Ovary (tissue), 7 donors: ENCODE measurements at regions not wholly inside any gene's neighbourhood (a gene's known extent, or its start where the extent isn't known, plus 50 kb on each side); places are given as distances from the start of the nearest gene placed in this dataset.

ENCODE experiments used
- DNase-seq, 5 donors: peaks; one replicate each; pipeline ENCODE4 v3.0.0-alpha.2; 2019 to 2020
- H3K27ac ChIP-seq, 2 donors: fragments of 200-600 bp; one replicate each; pipeline versions ENCODE4 v1.5.1 to v1.8.0; 2019 to 2022
- H3K27me3 ChIP-seq: fragments of 200-600 bp; one replicate; pipeline ENCODE4 v1.8.0; 2022
- H3K36me3 ChIP-seq: fragments of 200-600 bp; sonication (generic); one replicate; pipeline ENCODE4 v1.5.1; 2019
- H3K4me1 ChIP-seq: one replicate; pipeline ENCODE4 v1.8.1; 2013; ENCODE audit warnings: mild to moderate bottlenecking, moderate library complexity; ENCODE audit not compliant: insufficient read depth
- H3K4me3 ChIP-seq: fragments of 200-600 bp; sonication (generic); one replicate; pipeline ENCODE4 v1.5.1; 2017
- H3K9me3 ChIP-seq, 2 donors: fragments of 200-600 bp in 1 of 2; sonication (generic) in 1 of 2; one replicate each; pipeline versions ENCODE4 v1.5.1 to v1.8.1; 2013 to 2019; ENCODE audit warnings: mild to moderate bottlenecking in 1 of 2, moderate library complexity in 1 of 2
- EP300 ChIP-seq: sonication (generic); formaldehyde crosslinking; IDR thresholded peaks from one replicate; pipeline ENCODE4 v1.6.1; 2017; ENCODE audit warnings: antibody characterized with exemption
- POLR2A ChIP-seq: fragments of 450-650 bp; IDR thresholded peaks from one replicate; pipeline ENCODE4 v1.6.1; 2017; ENCODE audit warnings: antibody characterized with exemption, mild to moderate bottlenecking, moderate library complexity
- WGBS, 3 donors: extraction: QIAGEN DNeasy Blood & Tissue Kit in 1 of 3; methylation state at CpG; one replicate each; pipeline versions ENCODE4 v1.1.5 to v1.1.7; 2013 to 2017; 5-methylcytosine and 5-hydroxymethylcytosine counted together
- intact Hi-C, 4 donors: fragments of 100-400 bp; cut with DNase I; formaldehyde crosslinking; loops; one replicate each; pipeline versions ENCODE4 v1.11.0 to v1.15.1; 2022 to 2023
- TF ChIP-seq, protein P1 (sequence below), 3 donors: fragments of 450-650 bp in 2 of 3; fragments of 200-600 bp in 1 of 3; IDR thresholded peaks; one replicate each; pipeline versions ENCODE4 v1.5.1 to v1.8.0; 2016 to 2022; ENCODE audit warnings: antibody characterized with exemption in 3 of 3, mild to moderate bottlenecking in 1 of 3
- donor health status: DM: no; HTN: no; CAD: no; lungs with moderate emphysema.
- donor health status: DM: no; HTN: no; CAD: no.
- donor health status: Bipolar disorder and iron deficiency.
- donor health status: DM: no; HTN: no; CAD: no.
- donor health status: DM: yes; HTN: yes; CAD: no.

DNA sequence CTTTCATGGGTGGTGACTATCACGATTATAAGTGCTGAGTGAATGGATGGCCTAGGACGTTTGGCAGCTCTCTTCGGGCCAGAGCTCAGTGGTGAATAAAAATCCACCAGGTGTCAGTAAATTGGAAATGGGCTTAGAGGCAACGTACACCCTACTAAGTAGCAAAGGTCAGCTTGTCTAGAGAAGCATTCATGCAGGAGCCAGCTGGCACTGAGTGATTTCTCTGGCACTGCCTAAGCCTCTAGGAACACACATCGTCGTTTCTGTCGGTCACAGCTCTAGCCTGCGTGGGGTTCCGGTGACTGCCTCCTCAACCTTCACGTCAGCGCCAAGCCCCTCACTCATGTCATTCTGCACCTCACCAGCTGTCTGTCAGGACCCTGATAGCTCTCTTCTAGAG lies 192.4 kb upstream of the NTM start:
- no peak for DNase-seq
- WGBS, 3 donors = 70 to 77% (median 75%) methylated on average over 11 of the region's 11 CpGs
- no peaks in the 10 kb centered on the region for H3K9me3 ChIP-seq
- H3K4me1 ChIP-seq = no peaks in the 10 kb centered on the region
- intact Hi-C loops = no loop called here
- TF ChIP-seq, protein P1, sequence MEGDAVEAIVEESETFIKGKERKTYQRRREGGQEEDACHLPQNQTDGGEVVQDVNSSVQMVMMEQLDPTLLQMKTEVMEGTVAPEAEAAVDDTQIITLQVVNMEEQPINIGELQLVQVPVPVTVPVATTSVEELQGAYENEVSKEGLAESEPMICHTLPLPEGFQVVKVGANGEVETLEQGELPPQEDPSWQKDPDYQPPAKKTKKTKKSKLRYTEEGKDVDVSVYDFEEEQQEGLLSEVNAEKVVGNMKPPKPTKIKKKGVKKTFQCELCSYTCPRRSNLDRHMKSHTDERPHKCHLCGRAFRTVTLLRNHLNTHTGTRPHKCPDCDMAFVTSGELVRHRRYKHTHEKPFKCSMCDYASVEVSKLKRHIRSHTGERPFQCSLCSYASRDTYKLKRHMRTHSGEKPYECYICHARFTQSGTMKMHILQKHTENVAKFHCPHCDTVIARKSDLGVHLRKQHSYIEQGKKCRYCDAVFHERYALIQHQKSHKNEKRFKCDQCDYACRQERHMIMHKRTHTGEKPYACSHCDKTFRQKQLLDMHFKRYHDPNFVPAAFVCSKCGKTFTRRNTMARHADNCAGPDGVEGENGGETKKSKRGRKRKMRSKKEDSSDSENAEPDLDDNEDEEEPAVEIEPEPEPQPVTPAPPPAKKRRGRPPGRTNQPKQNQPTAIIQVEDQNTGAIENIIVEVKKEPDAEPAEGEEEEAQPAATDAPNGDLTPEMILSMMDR (IDR thresholded peaks at IDR 0.05) = no peak
- TF ChIP-seq EP300 (no peak), POLR2A (no peak)
- H3K27ac ChIP-seq = no peak overlapping the region
- no peak overlapping the region for H3K4me3 ChIP-seq
- no peaks in the 10 kb centered on the region for H3K36me3 ChIP-seq
- H3K27me3 ChIP-seq = no peaks in the 10 kb centered on the region

DNA sequence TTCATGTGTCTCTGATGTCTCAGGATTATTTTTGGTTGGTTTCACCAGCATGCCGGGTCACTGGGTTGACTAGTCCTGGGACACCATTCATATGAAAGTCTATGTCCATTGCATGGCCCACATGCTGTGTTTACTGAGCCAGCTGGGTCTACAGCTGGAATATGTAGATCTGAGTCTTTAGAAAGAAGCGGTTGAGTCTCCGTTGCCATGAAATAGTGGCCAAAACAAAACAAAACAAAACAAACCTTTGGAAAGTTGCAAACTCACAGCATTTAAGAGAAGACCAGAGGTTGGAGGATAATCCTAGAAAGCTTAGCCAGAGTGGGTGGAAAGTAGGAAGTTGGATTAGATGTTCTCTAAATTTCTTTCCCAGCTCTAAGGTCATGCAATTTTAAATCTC lies 191.8 kb upstream of the NTM start:
- Histone ChIP-seq H3K9me3 (no peaks in the 10 kb centered on the region), H3K27me3 (no peaks in the 10 kb centered on the region), H3K4me3 (no peak overlapping the region), H3K36me3 (no peaks in the 10 kb centered on the region), H3K4me1 (no peaks in the 10 kb centered on the region), H3K27ac (no peak overlapping the region)
- TF ChIP-seq EP300 (no peak), POLR2A (no peak)
- TF ChIP-seq, protein P1 (IDR thresholded peaks at IDR 0.05) = no peak
- intact Hi-C loops = no loop called here
- 19 to 37% (median 23%) methylated on average over 3 of the region's 3 CpGs for WGBS, 3 donors
- DNase-seq = no peak

DNA sequence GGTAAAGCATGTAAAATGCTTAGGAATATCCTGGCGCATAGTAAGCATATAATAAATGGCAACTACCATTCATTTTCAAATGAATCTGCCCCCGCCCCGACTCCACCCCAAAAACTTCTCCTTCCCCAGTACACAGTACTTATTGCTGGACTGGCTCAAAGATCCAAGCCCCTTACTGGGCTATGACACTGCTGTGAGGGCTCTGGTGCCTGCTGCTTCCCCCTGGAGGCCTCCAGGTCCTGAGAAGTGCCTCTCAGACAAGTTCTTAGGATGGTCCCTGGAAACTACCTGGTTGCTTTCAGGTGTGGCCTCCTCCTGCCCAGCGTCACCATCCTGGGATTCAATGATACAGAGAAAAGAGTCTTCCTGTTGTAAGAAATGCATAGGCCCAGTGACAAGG lies 190.6 kb upstream of the NTM start:
- H3K36me3 ChIP-seq = no peaks in the 10 kb centered on the region
- H3K4me3 ChIP-seq = no peak overlapping the region
- H3K27me3 ChIP-seq = no peaks in the 10 kb centered on the region
- H3K4me1 ChIP-seq = no peaks in the 10 kb centered on the region
- H3K27ac ChIP-seq = no peak overlapping the region
- WGBS, 3 donors = 90 to 91% (median 90%) methylated on average over 4 of the region's 4 CpGs
- TF ChIP-seq, protein P1 (IDR thresholded peaks at IDR 0.05) = no peak
- TF ChIP-seq EP300 = no peak
- no peak for TF ChIP-seq POLR2A
- no peaks in the 10 kb centered on the region for H3K9me3 ChIP-seq
- intact Hi-C loops = no loop called here
- DNase-seq = no peak

DNA sequence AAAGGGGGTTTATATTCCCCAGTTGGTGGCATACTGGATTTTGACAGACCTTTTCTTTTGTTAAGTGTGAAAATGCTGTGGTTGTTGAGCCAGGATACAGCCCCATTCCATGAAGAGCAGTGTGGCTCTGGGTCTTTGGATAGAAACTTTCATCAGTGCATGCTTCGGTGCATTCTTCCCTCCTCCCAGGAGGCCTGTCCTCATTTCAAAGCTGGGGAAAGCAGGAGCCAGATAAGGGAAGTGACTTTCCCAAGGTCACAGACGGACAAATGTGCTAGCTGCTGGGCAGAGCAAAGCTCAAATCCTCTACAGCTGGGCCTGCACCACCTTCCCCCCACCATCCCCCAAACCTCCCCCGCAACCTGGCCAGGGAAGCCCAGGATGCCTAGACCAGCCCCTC lies 184.5 kb upstream of the NTM start:
- WGBS, 3 donors = 36 to 50% (median 40%) methylated on average over 3 of the region's 3 CpGs
- intact Hi-C loops = no loop called here
- Histone ChIP-seq H3K36me3 (no peaks in the 10 kb centered on the region), H3K9me3 (no peaks in the 10 kb centered on the region), H3K27me3 (no peaks in the 10 kb centered on the region), H3K27ac (no peak overlapping the region), H3K4me3 (no peak overlapping the region), H3K4me1 (no peaks in the 10 kb centered on the region)
- DNase-seq = no peak
- TF ChIP-seq, protein P1 (IDR thresholded peaks at IDR 0.05) = no peak
- TF ChIP-seq POLR2A = no peak
- no peak for TF ChIP-seq EP300

DNA sequence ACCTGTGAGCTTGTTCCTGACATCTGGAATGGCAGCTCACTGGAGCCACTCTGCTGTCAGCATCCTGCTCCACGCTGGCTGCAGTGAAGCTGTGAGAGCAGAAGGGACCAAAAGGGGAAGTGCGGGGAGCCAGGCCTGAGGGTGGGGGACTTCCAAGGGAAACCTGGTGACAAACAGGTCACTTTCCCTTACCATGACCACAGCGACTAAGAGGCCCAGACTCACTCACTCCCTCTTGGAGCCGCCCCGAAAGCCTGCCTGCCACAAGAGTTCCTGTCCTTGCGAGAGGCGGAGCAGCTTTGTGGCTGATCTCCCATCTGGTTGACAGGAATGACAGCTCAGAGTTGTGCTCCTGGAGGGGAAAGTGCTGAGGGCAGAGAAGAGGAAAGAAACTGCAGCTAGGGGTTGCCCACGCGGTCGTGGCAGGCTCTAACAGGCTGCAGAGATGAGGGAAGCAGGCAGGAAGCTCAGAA lies 183.8 kb upstream of the NTM start:
- TF ChIP-seq POLR2A (no peak), EP300 (no peak)
- TF ChIP-seq, protein P1 (IDR thresholded peaks at IDR 0.05) = no peak
- H3K36me3 ChIP-seq = no peaks in the 10 kb centered on the region
- H3K4me1 ChIP-seq = no peaks in the 10 kb centered on the region
- no peaks in the 10 kb centered on the region for H3K27me3 ChIP-seq
- no peak overlapping the region for H3K4me3 ChIP-seq
- no peak for DNase-seq
- intact Hi-C loops = no loop called here
- H3K9me3 ChIP-seq = no peaks in the 10 kb centered on the region
- 51 to 61% (median 60%) methylated on average over 10 of the region's 10 CpGs for WGBS, 3 donors
- H3K27ac ChIP-seq = no peak overlapping the region
